Gastrocnemius medialis (tissue), 4 donors: ENCODE measurements at regions not wholly inside any gene's neighbourhood (a gene's known extent, or its start where the extent isn't known, plus 50 kb on each side); places are given as distances from the start of the nearest gene placed in this dataset.

Experiments
- ATAC-seq, 2 donors: fragments of 150-250 bp; one replicate each; pipeline ENCODE4 v1.9.1; 2016
- DNase-seq, 2 donors: peaks; one replicate each; pipeline ENCODE4 v3.0.0-alpha.2; 2019
- H3K27ac ChIP-seq, 4 donors: fragments of 200-600 bp; sonication (generic); 1 replicate in 1 of 4; 2 replicates in 3 of 4; pipeline ENCODE4 v1.5.1; 2016 to 2018; ENCODE audit warnings: mild to moderate bottlenecking in 2 of 4, moderate library complexity in 1 of 4
- H3K27me3 ChIP-seq, 3 donors: fragments of 200-600 bp; sonication (generic) in 2 of 3; 1 replicate in 1 of 3; 2 replicates in 2 of 3; pipeline versions ENCODE4 v1.5.1 to v1.6.0; 2016 to 2019; ENCODE audit warnings: mild to moderate bottlenecking in 1 of 3, moderate library complexity in 1 of 3
- H3K36me3 ChIP-seq, 2 donors: fragments of 200-600 bp; sonication (generic) in 1 of 2; one replicate each; pipeline ENCODE4 v1.5.1; 2017 to 2018
- H3K4me1 ChIP-seq, 2 donors: fragments of 200-600 bp; sonication (generic) in 1 of 2; one replicate each; pipeline ENCODE4 v1.5.1; 2016 to 2017; ENCODE audit warnings: mild to moderate bottlenecking in 2 of 2
- H3K4me3 ChIP-seq, 4 donors: fragments of 200-600 bp; sonication (generic) in 3 of 4; 1 replicate in 1 of 4; 2 replicates in 3 of 4; pipeline ENCODE4 v1.5.1; 2016 to 2019; ENCODE audit warnings: mild to moderate bottlenecking in 2 of 4
- H3K9me3 ChIP-seq, 3 donors: fragments of 200-600 bp; sonication (generic) in 2 of 3; 1 replicate in 1 of 3; 2 replicates in 2 of 3; pipeline ENCODE4 v1.5.1; 2016 to 2019
- POLR2A ChIP-seq, 2 donors: fragments of 450-650 bp; IDR thresholded peaks; one replicate each; pipeline ENCODE4 v1.6.1; 2017; ENCODE audit warnings: antibody characterized with exemption in 2 of 2, mild to moderate bottlenecking in 2 of 2, moderate library complexity in 2 of 2
- in situ Hi-C, 4 donors: fragments of 200-750 bp; cut with MboI; loops; one replicate each; pipeline versions ENCODE4 v1.15.0 to v1.8.0; 2017; ENCODE audit warnings: low sequenced_read_pairs in 4 of 4
- intact Hi-C: fragments of 100-400 bp; cut with DNase I; formaldehyde crosslinking; loops from one replicate; pipeline ENCODE4 v1.15.1; 2023; ENCODE audit warnings: low total_unique reads
- TF ChIP-seq, protein P1 (sequence below), 5 experiments: fragments of 450-650 bp in 3 of 5; fragments of 200-600 bp in 2 of 5; sonication (generic) in 2 of 5; IDR thresholded peaks in 4 of 5; conservative IDR thresholded peaks in 1 of 5; 1 replicate in 4 of 5; 2 replicates in 1 of 5; pipeline ENCODE4 v1.5.1; 2016 to 2019; ENCODE audit warnings: antibody characterized with exemption in 5 of 5, mild to moderate bottlenecking in 3 of 5, moderate library complexity in 3 of 5

DNA sequence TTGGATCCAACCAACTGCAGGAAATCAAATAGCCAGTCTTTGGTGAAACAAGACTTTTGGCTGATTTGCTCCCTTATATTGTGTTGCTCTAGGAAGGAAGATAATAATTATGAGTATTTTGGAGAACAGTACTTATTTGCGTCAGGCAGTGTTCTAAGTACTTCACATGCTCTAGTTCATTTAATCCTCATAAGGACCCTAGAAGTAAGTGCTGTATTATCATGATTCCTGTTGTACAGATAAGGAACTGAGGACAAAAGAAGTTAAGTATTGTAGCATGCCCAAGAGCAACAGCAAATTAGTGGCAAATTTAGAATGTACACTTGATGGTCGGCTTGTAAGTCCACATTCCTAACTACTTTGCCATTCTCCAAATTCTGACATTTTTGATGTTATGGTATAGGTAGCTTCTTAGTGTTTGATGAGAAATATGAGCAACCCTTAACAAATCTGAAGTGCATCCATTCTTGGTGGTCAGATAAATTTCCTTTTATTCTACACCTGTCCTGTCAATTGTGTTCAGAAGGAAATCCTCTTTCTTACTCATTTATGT is 72.0 kb downstream of the SPRY1 start:
- Histone ChIP-seq H3K27ac (no peak overlapping the region), H3K27me3 (no peaks in the 10 kb centered on the region), H3K4me3 (no peak overlapping the region), H3K4me1 (no peaks in the 10 kb centered on the region), H3K9me3 (no peaks in the 10 kb centered on the region), H3K36me3 (no peaks in the 10 kb centered on the region)
- ATAC-seq = no peak
- TF ChIP-seq, protein P1, sequence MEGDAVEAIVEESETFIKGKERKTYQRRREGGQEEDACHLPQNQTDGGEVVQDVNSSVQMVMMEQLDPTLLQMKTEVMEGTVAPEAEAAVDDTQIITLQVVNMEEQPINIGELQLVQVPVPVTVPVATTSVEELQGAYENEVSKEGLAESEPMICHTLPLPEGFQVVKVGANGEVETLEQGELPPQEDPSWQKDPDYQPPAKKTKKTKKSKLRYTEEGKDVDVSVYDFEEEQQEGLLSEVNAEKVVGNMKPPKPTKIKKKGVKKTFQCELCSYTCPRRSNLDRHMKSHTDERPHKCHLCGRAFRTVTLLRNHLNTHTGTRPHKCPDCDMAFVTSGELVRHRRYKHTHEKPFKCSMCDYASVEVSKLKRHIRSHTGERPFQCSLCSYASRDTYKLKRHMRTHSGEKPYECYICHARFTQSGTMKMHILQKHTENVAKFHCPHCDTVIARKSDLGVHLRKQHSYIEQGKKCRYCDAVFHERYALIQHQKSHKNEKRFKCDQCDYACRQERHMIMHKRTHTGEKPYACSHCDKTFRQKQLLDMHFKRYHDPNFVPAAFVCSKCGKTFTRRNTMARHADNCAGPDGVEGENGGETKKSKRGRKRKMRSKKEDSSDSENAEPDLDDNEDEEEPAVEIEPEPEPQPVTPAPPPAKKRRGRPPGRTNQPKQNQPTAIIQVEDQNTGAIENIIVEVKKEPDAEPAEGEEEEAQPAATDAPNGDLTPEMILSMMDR (IDR thresholded peaks at IDR 0.05 in 4 of 5, conservative IDR thresholded peaks at IDR 0.05 in 1 of 5) = no peak
- no peak for TF ChIP-seq POLR2A (IDR thresholded peaks at IDR 0.05)
- in situ Hi-C loops (no loop called here), intact Hi-C loops (no loop called here)
- DNase-seq = no peak

DNA sequence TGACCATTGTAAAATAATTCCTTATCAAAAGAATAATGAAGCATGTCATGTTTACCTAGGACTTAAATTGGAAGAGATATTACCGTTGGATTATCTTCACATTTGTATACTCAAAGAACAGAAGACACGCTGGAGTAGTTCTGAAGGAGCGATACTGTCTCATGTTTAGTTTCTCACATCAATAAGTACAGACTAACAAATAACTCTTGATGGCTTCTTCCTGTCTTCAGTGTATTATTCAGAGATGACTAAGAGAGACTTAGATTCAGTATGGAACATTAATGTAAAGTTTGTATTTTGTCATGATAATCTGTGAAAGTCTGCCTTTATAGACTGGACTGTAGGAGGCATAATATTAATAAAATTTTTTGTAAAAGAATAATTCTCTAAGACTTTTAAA is 72.7 kb downstream of the SPRY1 start:
- ATAC-seq = no peak
- Histone ChIP-seq H3K9me3 (no peaks in the 10 kb centered on the region), H3K36me3 (no peaks in the 10 kb centered on the region), H3K27ac (no peak overlapping the region), H3K27me3 (no peaks in the 10 kb centered on the region), H3K4me3 (no peak overlapping the region), H3K4me1 (no peaks in the 10 kb centered on the region)
- no peak for DNase-seq
- intact Hi-C loops = no loop called here
- TF ChIP-seq, protein P1 (IDR thresholded peaks at IDR 0.05 in 4 of 5, conservative IDR thresholded peaks at IDR 0.05 in 1 of 5) = no peak
- no peak for TF ChIP-seq POLR2A (IDR thresholded peaks at IDR 0.05)
- in situ Hi-C loops = no loop called here

DNA sequence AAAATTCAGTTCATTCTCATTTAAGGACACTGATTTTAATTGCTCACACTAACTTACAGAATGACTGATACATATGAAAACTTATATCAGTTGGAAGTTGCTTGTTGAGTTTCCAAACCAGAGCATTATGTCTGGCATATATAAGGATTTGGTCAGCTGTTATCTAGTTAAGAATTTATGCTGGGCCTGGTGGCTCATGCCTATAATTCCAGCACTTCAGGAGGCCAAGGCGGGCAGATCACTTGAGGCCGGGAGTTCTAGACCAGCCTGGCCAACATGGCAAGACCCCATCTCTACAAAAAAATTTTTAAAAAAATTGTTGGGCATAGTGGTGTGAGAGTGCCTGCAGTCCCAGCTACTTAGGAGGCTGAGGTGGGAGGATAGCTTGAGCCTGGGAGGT is 73.1 kb downstream of the SPRY1 start:
- Histone ChIP-seq H3K4me3 (no peak overlapping the region), H3K27ac (no peak overlapping the region), H3K4me1 (no peaks in the 10 kb centered on the region), H3K27me3 (no peaks in the 10 kb centered on the region), H3K36me3 (no peaks in the 10 kb centered on the region), H3K9me3 (no peaks in the 10 kb centered on the region)
- intact Hi-C loops (no loop called here), in situ Hi-C loops (no loop called here)
- ATAC-seq (no peak), DNase-seq (no peak)
- TF ChIP-seq POLR2A (IDR thresholded peaks at IDR 0.05) = no peak
- TF ChIP-seq, protein P1 (IDR thresholded peaks at IDR 0.05 in 4 of 5, conservative IDR thresholded peaks at IDR 0.05 in 1 of 5) = no peak

DNA sequence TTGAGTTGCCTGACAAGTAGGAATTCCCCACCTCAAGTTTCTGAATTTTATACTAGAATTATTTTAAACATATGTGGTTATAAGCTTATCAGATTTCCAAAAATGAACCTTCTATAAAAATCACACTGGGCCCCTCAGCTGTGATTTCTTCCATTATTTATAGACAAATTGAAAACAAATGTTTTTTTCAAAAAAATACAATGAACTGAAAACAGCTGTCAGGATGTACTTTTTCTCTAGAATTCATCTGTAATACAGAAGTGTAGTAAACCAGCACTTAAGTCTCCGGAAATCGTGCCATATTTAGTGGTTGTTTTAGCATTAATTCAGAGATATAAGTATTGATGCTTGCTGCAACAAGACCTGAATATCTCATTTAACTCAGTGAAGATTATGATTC is 74.0 kb downstream of the SPRY1 start:
- in situ Hi-C loops = no loop called here
- H3K9me3 ChIP-seq = no peaks in the 10 kb centered on the region
- H3K27me3 ChIP-seq = no peaks in the 10 kb centered on the region
- H3K4me1 ChIP-seq = no peaks in the 10 kb centered on the region
- intact Hi-C loops = no loop called here
- no peak for ATAC-seq
- DNase-seq = no peak
- H3K27ac ChIP-seq = no peak overlapping the region
- no peak overlapping the region for H3K4me3 ChIP-seq
- TF ChIP-seq, protein P1 (IDR thresholded peaks at IDR 0.05 in 4 of 5, conservative IDR thresholded peaks at IDR 0.05 in 1 of 5) = no peak
- no peak for TF ChIP-seq POLR2A (IDR thresholded peaks at IDR 0.05)
- H3K36me3 ChIP-seq = no peaks in the 10 kb centered on the region
